GM19397 (cell line): ENCODE measurements at regions not wholly inside any gene's neighbourhood (a gene's known extent, or its start where the extent isn't known, plus 50 kb on each side); places are given as distances from the start of the nearest gene placed in this dataset.
A peak's percentile ranks its signal among the peaks of the same experiment; 100 is the strongest.
"Not testable (repeated sequence)": the region's sequence is repeated elsewhere in the genome, so short reads cannot be mapped to it uniquely, and the experiment has no call there.

ENCODE experiments used
- ATAC-seq: cut with Tn5 transposase; IDR thresholded peaks from one replicate; pipeline ENCODE4 v1.9.1; 2021; ENCODE audit warnings: mild to moderate bottlenecking, moderate library complexity; ENCODE audit not compliant: unreplicated experiment

- peak; percentile 50 for ATAC-seq
These were observed 318.6 kb downstream of the NAF1 start for GRCh38 chr4:162847945-162848549.

GRCh38 chr4:162841753-162842152 is 324.9 kb downstream of the NAF1 start:
- ATAC-seq: no peak

- ATAC-seq: no peak
These were observed 326.9 kb downstream of the NAF1 start for GRCh38 chr4:162839814-162840213.

GRCh38 chr4:162838671-162839070 is 328.0 kb downstream of the NAF1 start:
- no peak for ATAC-seq

GRCh38 chr4:162837679-162838078 is 329.0 kb downstream of the NAF1 start:
- ATAC-seq: no peak

- no peak for ATAC-seq
These were observed 329.4 kb downstream of the NAF1 start for GRCh38 chr4:162837241-162837640.

- ATAC-seq: no peak
These were observed 329.9 kb downstream of the NAF1 start for GRCh38 chr4:162836773-162837172.

GRCh38 chr4:162836258-162836657 is 330.4 kb downstream of the NAF1 start:
- not testable (repeated sequence) for ATAC-seq

- no peak for ATAC-seq
These were observed 335.8 kb downstream of the NAF1 start for GRCh38 chr4:162830899-162831298.

GRCh38 chr4:162817374-162817773 is 349.3 kb downstream of the NAF1 start:
- ATAC-seq: not testable (repeated sequence)

GRCh38 chr4:162804351-162804924 is 362.3 kb downstream of the NAF1 start:
- no peak for ATAC-seq

GRCh38 chr4:162803378-162803777 is 363.3 kb downstream of the NAF1 start:
- ATAC-seq: peak; percentile 64

- ATAC-seq: no peak
These were observed 369.6 kb downstream of the NAF1 start for GRCh38 chr4:162797108-162797507.

GRCh38 chr4:162793571-162793970 is 373.1 kb downstream of the NAF1 start:
- no peak for ATAC-seq

- no peak for ATAC-seq
These were observed 373.7 kb downstream of the NAF1 start for GRCh38 chr4:162793004-162793403.

- ATAC-seq: no peak
These were observed 375.5 kb downstream of the NAF1 start for GRCh38 chr4:162791226-162791625.

- ATAC-seq: no peak
These were observed 379.6 kb downstream of the NAF1 start for GRCh38 chr4:162787120-162787519.

- no peak for ATAC-seq
These were observed 383.7 kb downstream of the NAF1 start for GRCh38 chr4:162782778-162783525.

GRCh38 chr4:162782096-162782777 is 384.5 kb downstream of the NAF1 start:
- ATAC-seq: no peak

- ATAC-seq: no peak
These were observed 395.8 kb downstream of the NAF1 start for GRCh38 chr4:162770761-162771490.

- no peak for ATAC-seq
These were observed 399.6 kb downstream of the NAF1 start for GRCh38 chr4:162767083-162767482.
